Suppressor macrophage (primary cell): ENCODE measurements at regions not wholly inside any gene's neighbourhood (a gene's known extent, or its start where the extent isn't known, plus 50 kb on each side); places are given as distances from the start of the nearest gene placed in this dataset.
A peak's percentile ranks its signal among the peaks of the same experiment; 100 is the strongest.
"Not testable (repeated sequence)": the region's sequence is repeated elsewhere in the genome, so short reads cannot be mapped to it uniquely, and the experiment has no call there.

ENCODE experiments used
- DNase-seq, 4 experiments: peaks; one replicate each; pipeline ENCODE4 v3.0.0-alpha.2; 2020 to 2022

DNA sequence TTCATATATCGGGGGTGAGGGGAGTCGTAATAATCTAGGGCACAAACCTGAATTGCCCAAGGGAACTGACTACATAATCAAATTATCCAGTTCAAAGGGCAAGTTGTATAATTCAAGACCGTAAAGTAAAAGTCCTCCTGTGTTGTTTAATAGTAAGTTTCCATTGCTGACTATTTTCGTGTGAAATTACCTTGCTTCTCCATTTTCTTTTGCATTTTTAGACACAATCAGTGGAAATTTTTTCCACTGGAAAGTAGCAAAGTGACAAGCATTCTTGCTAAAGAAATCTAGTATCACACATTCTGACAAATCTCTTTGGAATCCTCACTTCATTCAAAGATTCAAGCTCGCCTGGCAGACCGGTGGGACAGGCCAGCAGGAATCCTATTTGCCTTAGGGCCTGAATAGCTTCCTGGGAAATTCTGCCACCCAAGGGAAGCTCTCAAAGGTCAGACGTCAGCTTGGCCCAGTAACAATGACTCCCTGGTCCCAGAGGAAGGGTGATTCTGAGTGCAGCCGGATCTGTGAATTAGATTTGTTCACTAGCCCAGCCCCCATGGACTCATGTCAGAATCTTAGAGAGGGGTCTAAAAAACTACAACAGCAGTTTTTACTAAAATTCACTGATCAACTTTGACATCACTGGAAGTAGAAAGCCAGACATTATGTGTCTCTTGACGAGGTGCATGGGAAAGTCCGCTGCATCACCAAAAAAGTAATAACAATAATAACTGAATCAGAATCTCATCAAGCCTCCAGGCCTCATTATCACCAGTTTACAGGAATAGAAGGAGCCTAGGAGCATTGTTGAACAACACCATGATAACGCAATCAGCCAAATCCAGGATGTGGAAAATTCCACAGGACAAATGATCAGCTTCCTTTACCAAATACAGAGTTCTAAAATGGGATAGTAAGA is 161.0 kb downstream of the SKIDA1 start:
- no peak for DNase-seq

DNA sequence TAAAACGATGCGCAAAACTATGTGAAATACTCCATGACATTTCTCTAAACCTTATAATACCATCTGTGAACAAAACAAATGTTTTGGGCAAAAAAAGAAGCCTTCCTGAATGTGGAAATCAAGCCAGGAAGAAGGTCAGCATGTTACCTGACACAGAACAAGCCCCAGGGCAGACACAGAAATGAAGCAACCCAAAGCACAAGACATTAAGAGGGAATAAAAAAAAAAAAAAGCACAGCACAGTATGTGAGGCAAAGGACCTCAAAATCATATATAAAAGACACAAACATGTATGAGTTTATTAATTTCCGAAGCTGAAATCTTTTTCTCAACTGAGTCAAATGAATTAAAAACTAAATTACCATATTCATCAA is 161.8 kb downstream of the SKIDA1 start:
- no peak for DNase-seq

DNA sequence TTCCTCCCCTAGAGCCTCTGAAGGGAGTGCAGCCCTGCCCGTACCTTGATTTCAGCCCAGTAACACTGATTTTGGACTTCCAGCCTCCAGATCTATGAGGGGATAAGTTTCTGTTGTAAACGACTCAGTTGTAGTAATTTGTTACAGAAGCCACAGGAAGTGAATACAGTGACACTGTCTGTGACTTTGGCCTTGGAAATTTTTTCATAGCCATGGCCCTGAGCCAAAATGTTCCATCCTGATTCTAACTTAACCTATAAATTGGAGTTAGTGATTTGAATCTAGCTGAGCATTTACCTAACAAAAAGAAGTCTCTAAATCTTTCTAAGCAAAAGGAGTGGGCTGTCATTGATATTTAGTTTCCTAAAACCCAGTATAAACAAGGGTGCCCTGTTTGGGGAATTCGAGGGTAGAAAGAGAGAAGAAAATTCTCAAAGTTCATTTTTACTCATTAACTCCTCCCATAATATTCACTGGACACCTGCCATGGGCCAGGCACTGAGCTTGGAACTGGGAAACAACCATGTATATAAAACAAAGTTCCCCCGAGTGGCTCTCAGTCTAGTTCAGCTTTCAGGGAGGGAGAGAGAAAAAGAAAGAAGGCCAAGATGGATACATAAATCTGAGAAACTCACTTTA is 162.3 kb downstream of the SKIDA1 start:
- no peak for DNase-seq

DNA sequence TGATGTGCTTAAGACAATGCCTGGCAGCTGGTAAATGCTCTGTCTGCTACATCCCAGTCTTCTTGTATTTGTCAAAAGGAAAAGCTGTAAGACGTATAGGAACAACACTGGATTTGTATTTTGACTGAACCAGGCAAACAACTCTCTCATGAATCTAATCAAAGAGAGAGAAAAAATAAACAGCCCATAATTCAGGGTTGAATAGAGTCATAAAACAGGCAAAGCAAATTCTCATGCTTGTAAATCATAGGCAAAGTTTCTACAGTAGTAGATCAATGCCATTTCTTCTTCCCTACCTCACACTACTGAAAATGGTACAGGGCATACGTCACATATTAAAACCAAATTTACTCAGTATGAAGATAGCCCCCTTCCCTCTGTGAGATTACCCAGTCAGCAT is 166.3 kb downstream of the SKIDA1 start:
- no peak for DNase-seq

DNA sequence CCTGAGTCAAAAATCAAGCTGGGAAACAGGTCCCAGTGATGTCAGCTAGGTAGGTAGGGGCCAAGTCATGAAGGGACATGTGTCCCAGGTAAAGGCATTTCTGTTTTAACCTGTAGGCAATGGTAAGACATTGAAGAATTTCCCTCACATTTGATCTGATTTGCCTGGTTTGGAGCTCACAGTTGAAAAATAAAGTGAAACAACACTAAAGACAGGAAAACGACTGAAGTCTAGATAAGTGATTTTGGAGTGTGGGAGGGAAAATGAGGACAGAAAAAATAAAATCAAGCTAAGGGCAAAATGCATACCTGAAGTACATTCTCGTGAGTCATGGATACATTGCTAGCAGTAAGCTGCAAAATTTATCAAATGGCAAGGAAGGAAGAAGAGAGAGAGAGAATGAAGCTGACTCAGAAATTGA is 169.9 kb downstream of the SKIDA1 start:
- no peak for DNase-seq

DNA sequence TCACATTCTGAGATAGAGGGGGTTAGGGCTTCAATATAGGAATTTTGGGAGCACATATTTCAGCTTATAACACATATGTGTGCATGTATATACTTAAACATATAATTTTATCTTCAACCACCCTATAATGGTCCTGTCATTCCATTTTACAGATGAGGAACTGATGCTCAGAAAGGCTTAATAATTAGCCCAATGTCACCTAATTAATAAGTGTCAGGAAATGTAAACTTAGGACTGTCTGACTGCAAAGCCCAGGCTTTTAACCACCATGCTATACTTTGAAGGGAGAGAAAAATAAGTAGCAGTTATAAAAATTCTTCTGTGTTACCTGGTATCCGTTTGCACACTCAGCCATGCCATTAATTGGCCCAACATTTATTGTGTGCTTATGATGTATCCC is 172.6 kb downstream of the SKIDA1 start:
- DNase-seq = no peak

DNA sequence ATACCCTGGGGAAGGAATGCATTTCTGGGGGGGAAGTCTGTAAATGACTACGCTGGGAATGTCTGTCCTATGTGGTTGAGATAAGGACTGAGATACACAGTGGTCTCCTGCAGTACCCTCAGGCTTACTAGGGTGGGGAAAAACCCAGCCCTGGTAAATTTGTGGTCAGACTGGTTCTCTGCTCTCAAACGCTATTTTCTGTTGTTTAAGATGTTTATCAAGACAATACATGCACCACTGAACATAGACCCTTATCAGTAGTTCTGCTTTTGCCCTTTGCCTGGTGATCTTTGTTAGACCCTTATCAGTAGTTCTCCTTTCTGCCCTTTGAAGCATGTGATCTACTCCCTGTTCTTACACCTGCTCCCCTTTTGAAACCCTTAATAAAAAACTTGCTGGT is 173.9 kb downstream of the SKIDA1 start:
- DNase-seq = not testable (repeated sequence)

DNA sequence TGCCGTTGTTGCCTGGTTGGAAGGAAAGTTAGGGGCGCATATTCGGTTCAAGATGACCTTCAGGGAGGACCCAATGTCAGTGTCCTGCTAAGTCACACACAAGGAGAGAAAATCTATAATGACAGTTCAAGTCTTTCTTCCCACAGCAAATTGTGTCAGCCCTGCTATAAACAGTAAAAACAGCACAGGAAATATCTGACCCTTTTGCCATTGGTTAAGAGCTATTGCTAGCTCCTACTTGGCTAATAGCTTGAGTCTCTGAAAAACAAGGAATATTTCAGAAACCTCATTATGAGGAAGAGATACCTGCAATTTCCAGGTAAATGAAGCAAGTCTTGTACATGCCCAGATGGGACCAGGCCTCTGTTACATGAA is 175.6 kb downstream of the SKIDA1 start:
- no peak for DNase-seq

DNA sequence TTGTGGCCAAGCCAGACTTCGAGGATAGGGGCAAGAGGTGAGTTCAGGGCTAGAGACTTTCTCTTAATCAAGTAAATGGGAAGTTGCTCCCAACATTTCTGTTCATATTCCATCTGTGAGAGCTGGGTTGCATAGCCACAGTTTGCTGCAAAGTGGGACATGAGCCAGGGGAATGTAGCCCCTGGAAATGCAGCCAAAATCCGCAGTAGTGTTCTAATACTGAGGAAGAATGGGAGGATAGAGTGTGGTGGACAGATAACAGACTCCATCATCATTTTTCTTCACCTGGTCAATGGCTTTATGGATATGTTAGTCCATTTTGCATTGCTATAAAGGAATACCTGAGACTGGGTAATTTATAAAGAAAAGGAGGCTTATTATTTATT is 177.7 kb downstream of the SKIDA1 start:
- no peak for DNase-seq

DNA sequence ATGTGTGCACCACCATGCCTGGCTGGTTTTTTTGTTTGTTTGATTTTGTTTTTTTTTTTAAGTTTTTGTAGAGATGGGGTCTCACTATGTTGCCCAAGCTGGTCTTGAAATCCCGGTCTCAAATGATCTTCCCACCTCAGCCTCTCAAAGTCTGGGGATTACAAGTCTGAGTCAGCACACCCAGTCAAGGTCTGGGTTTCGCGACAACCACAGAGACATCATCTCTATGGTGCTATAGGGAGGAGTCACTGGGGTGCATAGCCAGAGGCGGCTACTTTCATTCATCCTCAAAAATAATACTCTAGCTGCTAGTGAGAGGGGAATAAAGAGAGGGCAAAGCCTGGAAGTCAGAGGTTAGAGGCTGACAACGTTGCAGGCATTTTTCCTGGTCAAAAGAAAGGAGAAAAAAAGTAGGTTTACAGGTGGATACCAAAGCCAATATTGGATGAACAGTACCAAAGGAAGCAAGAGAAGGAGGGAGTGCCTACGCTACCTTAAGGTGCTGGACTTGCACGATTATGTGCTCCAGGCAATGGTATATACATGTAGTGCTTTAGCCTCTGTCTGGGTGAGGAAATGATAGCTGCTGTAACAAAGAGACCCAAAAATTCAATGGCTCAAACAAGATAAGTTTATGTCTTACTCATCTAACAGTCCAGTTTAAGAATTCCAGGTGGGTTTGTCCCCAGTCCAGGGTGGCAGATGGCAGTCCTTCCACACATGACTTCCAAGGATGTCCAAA is 178.3 kb downstream of the SKIDA1 start:
- DNase-seq = no peak

DNA sequence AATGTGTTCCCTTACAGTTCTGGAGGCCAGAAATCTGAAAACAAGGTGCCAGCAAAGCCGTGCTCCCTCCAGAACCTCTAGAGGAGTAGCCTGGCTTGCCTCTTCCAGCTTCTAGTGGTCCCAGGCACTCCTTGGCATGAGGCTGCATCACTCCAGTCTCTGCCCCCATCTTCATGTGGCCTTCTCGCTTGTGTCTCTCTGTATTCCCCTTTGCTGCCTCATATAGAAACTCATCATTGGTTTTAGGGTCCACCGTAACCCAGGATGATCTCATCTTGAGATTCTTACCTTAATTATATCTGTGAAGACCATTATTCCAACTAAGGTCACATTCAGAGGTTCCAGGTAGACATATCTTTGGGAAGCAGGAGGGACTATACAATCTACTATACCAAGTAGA is 182.4 kb downstream of the SKIDA1 start:
- no peak for DNase-seq

DNA sequence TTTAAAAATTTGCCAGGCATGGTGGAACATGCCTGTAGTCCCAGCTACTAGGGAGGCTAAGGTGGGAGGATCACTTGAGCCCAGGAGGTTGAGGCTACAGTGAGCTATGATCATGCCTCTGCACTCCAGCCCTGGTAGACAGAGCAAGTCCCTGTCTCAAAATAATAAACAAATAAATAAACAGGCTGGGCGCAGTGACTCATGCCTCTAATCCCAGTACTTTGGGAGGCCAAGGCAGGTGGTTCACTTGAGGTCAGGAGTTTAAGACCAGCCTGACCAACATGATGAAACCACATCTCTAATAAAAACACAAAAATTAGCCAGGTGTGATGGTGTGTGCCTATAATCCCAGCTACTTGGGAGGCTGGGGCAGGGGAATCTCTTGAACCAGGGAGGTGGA is 183.0 kb downstream of the SKIDA1 start:
- DNase-seq = not testable (repeated sequence)

DNA sequence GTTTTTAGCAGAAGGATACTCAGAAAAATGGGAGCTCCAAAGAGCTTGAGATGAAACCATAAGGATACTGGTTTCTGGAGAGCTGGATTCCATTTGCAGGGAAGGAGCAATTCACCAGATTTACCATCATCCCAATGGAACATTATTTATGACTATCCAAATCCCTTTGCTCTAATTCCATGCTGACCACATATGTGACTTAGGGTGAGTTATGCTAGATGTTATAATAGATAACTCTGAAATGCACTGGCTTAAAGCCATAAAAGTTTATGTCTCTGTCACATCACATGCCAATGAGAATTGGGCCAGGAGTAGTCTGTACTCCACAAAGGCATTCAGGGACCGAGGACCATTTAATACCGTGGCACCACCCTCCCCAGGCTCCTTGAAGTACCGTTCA is 185.2 kb downstream of the SKIDA1 start:
- DNase-seq = no peak

DNA sequence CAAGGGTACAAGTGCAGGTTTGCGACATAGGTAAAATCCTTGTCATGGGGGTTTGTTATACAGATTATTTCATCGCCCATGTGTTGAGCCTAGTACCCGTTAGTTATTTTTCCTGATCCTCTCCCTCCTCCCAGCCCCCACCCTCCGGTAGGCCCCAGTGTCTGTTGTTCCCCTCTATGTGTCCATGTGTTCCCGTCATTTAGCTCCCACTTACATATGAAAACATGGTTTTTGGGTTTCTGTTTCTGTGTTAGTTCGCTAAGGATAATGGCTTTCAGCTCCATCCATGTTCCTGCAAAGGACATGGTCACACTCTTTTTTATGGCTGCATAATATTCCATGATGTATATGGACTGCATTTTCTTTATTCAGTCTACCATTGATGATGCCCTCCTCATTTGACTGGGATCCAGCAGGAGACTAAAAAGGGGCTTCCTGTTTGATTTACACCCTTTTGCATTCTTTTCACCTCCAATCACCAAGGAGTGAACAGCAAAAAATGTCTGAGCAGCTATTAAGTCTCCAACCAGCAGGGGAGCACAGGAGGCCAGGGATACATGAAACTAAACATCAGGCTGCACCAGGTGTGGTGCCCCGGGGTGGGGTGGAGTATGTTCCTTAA is 188.2 kb downstream of the SKIDA1 start:
- no peak for DNase-seq

DNA sequence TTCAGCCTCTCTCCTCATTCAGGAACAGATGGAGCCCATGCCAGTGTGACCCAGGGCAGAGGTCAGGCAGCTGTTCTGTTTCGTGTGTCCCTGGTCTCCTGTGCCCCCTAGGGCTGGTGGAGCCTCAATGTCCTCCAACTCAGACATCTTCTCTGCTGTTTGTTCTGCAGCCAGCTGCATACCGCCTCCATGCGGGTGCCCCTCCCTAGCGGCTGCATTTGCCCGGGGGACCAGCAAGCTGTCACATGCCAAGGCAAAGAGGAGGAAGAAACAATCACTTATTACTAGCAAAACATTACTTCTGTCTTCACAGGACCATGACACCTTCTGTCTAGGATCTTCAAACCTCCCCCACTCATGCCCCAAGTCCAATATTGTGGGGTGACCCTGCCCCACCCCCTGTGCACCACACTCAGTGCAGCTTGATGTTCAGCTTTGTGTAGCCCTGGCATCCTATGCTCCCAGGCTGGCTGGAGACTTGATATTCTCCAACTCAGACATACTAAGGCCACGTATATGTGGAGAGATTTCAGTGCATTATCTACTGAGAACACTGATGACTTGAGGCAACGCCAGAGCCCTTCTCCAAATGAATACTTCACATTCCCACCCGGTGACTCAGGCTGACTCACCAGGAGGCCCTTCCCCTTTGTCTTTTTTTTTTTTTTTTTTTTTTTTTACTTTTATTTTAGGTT is 188.9 kb downstream of the SKIDA1 start:
- peak; percentile 9 to 56 (median 38) for DNase-seq

DNA sequence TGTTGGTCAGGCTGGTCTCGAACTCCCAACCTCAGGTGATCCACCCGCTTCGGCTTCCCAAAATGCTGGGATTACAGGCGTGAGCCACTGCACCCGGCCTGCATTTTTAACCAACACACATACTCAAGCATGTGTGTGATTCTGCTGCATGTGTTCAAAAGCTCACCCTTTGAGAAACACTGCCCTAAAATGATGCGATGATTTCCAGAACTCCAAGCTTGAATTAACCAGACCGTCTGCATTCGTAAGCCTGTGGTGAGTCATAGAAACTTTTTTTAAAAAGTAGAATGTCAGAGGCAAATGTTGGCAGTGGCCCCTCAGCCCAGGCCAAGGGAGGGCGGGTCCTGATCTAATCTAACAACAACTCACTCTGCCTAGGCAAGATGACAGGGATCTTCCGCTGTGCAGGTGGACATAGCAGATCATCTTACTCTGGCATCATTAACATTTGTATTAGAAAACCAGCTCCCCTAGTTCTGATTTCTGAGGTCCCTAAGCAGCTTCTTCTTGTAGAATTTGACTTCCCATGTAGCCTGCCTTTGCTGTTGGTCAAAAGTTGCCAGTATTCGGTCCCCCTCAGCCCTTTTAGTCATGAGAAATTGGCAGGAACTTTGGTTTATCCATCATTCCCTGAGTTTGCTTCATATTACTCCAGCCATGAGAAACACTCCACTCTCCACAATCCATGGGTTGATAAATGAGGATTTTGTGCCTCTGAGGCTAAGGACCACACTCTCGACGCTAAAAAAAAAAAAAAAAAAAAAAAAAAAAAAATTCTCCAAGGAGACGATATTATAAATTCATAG is 190.4 kb downstream of the SKIDA1 start:
- DNase-seq = no peak

DNA sequence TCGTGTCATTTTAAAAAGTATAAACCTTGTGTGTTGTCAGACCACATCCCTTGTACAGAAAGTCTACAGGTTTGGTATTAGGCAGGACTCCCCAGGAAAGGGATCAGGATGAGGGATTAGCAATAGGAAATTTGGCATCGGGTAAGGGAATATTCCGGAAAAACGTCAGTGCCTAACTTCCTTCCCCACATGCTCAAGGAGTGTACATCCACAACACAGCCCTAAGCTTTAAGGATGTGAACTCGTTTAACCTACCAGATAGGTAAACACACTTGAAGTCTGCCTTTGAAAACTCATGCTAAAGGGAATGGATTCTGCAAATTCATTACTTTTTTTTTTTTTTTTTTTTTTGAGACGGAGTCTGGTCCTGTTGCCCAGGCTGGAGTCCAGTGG is 194.9 kb downstream of the SKIDA1 start:
- DNase-seq = no peak

DNA sequence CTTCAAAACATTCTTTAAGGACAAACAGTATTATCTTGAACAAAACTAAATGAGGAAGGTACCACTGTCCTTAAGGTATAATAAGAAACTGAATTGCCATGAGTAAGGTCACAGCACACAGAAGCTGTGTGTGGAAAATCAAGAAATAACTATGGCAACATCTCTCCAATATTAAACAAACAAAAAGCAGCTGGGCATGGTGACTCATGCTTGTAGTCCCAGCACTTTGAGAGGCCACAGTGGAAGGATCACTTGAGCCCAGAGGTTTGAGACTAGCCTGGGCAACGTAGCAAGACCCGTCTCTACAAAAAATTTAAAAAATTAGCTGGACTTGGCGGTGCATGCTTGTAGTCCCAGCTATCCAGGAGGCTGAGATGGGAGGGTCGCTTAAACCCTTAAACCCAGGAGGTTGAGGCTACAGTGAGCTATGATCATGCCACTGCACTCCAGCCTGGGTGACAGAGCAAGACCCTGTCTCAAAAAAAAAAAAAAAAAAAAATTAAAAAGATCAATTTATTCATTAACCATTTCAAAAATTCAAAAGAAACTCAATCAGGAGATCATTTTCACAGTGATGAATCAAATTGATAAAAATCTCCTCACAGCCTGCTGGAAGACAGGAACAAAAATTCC is 195.4 kb downstream of the SKIDA1 start:
- DNase-seq = peak in 3 of 4 experiments; percentile 3 to 32 (median 11)

DNA sequence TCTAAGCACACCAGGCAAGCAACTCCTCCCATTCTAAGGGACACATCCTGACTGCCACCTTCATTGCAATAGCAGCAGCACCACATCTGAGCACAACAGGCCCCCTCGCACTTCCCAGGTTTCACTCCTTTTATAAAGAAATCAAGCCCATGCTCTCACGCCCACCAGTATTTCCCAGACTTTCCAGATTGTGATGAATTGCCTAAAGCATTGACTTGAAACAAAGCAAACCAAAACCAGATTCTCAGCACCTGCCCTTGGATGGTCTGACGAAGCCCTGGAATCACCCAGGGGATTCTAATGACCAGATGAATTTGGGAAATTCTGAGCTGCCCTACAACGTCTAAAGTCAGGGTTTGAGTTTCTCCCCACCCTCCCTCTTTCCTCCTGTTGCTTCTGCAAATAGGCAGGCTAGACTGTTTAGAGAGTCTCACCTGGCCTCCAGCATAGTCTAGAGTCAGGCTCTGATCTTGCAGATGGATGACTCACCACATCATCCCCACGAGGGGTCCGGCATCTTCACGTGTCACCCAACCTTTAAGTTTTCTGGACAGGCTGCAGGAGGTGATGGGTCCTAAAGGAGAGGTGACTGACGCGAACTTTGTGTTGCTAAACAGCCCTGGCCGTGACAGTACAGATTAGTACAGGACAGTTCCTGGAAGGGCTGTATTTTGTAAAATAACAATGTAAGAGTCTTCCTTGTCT is 198.0 kb downstream of the SKIDA1 start:
- no peak for DNase-seq

DNA sequence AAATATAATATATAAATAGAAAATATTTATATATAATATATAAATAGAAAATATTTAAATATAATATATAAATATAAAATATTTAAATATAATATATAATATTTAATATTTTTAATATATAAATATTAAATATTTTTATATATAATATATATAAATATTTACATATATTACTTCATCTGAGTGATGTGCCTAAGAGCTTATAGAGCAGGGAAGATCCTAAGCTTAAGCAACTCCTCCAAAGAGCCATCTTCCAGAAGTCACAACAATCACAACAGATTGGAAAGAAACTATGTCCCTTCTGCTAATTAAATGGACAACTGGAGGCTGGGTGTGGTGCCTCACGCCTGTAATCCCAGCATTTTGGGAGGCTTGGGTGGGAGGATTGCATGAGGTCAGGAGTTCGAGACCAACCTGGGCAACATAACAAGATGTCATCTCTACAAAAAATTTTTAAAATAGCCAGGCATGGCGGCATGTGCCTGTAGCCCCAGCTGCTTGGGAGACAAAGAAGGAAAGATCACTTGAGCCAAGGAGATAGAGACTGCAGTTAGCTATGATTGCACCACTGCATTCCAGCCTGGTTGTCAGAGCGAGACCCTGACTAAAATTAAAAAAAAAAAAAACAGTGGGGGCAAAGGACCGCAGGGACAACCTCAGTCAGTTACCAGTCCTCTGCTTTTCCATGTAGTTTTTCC is 198.7 kb downstream of the SKIDA1 start:
- no peak for DNase-seq
